Non-pigmented ciliary epithelial cell (primary cell): ENCODE measurements at regions not wholly inside any gene's neighbourhood (a gene's known extent, or its start where the extent isn't known, plus 50 kb on each side); places are given as distances from the start of the nearest gene placed in this dataset.
"Not testable (repeated sequence)": the region's sequence is repeated elsewhere in the genome, so short reads cannot be mapped to it uniquely, and the experiment has no call there.

ENCODE experiments used
- DNase-seq: peaks from one replicate; pipeline ENCODE4 v3.0.0-alpha.2; 2010; ENCODE audit warnings: low read depth

GRCh38 chr9:75197561-75197960 lies 109.2 kb downstream of the OSTF1 start:
- DNase-seq: peak; percentile 34

GRCh38 chr9:75198436-75198835 lies 110.1 kb downstream of the OSTF1 start:
- no peak for DNase-seq

- DNase-seq: no peak
Measured at GRCh38 chr9:75200892-75201470, 112.7 kb downstream of the OSTF1 start.

- no peak for DNase-seq
Measured at GRCh38 chr9:75201480-75202209, 113.3 kb downstream of the OSTF1 start.

GRCh38 chr9:75207997-75208396 lies 119.7 kb downstream of the OSTF1 start:
- not testable (repeated sequence) for DNase-seq

GRCh38 chr9:75210215-75210614 lies 121.9 kb downstream of the OSTF1 start:
- DNase-seq: no peak

GRCh38 chr9:75213765-75214164 lies 125.5 kb downstream of the OSTF1 start:
- DNase-seq: no peak

- DNase-seq: no peak
Measured at GRCh38 chr9:75226403-75227139, 138.3 kb downstream of the OSTF1 start.

GRCh38 chr9:75228893-75229292 lies 140.6 kb downstream of the OSTF1 start:
- DNase-seq: no peak

- no peak for DNase-seq
Measured at GRCh38 chr9:75229605-75230332, 141.5 kb downstream of the OSTF1 start.

GRCh38 chr9:75230469-75230868 lies 142.2 kb downstream of the OSTF1 start:
- DNase-seq: no peak

GRCh38 chr9:75231167-75231566 lies 142.9 kb downstream of the OSTF1 start:
- no peak for DNase-seq

- peak; percentile 38 for DNase-seq
Measured at GRCh38 chr9:75233011-75233410, 144.7 kb downstream of the OSTF1 start.

- DNase-seq: no peak
Measured at GRCh38 chr9:75235632-75236031, 147.3 kb downstream of the OSTF1 start.

- no peak for DNase-seq
Measured at GRCh38 chr9:75238311-75238976, 150.1 kb downstream of the OSTF1 start.

- DNase-seq: no peak
Measured at GRCh38 chr9:75239176-75239575, 150.9 kb downstream of the OSTF1 start.

GRCh38 chr9:75242426-75242825 lies 154.1 kb downstream of the OSTF1 start:
- DNase-seq: no peak

- DNase-seq: no peak
Measured at GRCh38 chr9:75246949-75247348, 158.6 kb downstream of the OSTF1 start.

- DNase-seq: peak; percentile 8
Measured at GRCh38 chr9:75265525-75265972, 177.2 kb downstream of the OSTF1 start.

GRCh38 chr9:75269197-75269596 lies 180.9 kb downstream of the OSTF1 start:
- DNase-seq: no peak

GRCh38 chr9:75273055-75273454 lies 184.7 kb downstream of the OSTF1 start:
- not testable (repeated sequence) for DNase-seq

GRCh38 chr9:75274781-75275180 lies 186.5 kb downstream of the OSTF1 start:
- DNase-seq: no peak
